Muscle layer of colon (tissue), 2 donors: ENCODE measurements at regions not wholly inside any gene's neighbourhood (a gene's known extent, or its start where the extent isn't known, plus 50 kb on each side); places are given as distances from the start of the nearest gene placed in this dataset.

Source experiments
- H3K27ac ChIP-seq: one replicate; pipeline ENCODE4 v1.7.0; 2013; ENCODE audit warnings: low read depth, mild to moderate bottlenecking, low read length, moderate library complexity
- H3K27me3 ChIP-seq, 2 donors: one replicate each; pipeline ENCODE4 v1.7.0; 2013; ENCODE audit warnings: low read length in 2 of 2, mild to moderate bottlenecking in 2 of 2; ENCODE audit not compliant: insufficient read depth in 2 of 2, control insufficient read depth in 1 of 2
- H3K36me3 ChIP-seq: one replicate; pipeline ENCODE4 v1.7.0; 2013; ENCODE audit warnings: mild to moderate bottlenecking, low read length; ENCODE audit not compliant: insufficient read depth
- H3K4me1 ChIP-seq: one replicate; pipeline ENCODE4 v1.7.0; 2013; ENCODE audit warnings: mild to moderate bottlenecking, low read length; ENCODE audit not compliant: insufficient read depth
- H3K4me3 ChIP-seq, 2 donors: one replicate each; pipeline ENCODE4 v1.7.0; 2013; ENCODE audit warnings: low read length in 2 of 2, low read depth in 1 of 2, mild to moderate bottlenecking in 1 of 2, moderate library complexity in 1 of 2
- H3K9ac ChIP-seq: one replicate; pipeline ENCODE4 v1.7.0; 2013; ENCODE audit warnings: low read length
- H3K9me3 ChIP-seq: one replicate; pipeline ENCODE4 v1.7.0; 2013; ENCODE audit warnings: mild to moderate bottlenecking, low read length
- donor health status: abdominal sarcoma.
- donor health status: Adenocarcinoma of cecum.

DNA sequence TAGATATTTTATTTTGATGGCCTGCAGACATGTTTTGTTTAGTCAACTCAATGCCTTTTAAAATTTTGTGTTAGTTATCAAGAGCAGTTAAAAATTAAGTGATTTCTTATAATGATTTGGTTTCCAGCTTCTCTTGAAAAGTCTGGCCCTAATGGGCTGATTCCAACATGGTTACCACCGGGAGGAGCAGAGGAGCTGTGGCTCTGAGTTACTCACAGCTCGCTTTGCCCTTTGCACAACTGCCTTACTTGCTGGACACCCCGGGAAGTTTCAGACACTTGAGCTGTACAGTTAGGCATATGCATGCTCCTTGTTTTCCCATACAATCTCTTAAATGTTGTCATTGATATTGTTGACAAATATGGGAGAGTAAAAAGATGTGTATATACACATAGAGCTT, 173.1 kb upstream of the MMS22L start:
- Histone ChIP-seq H3K27me3 (no peaks in the 10 kb centered on the region), H3K9me3 (no peaks in the 10 kb centered on the region), H3K4me1 (no peaks in the 10 kb centered on the region), H3K4me3 (no peak overlapping the region), H3K36me3 (no peaks in the 10 kb centered on the region), H3K9ac (no peak overlapping the region), H3K27ac (no peak overlapping the region)

DNA sequence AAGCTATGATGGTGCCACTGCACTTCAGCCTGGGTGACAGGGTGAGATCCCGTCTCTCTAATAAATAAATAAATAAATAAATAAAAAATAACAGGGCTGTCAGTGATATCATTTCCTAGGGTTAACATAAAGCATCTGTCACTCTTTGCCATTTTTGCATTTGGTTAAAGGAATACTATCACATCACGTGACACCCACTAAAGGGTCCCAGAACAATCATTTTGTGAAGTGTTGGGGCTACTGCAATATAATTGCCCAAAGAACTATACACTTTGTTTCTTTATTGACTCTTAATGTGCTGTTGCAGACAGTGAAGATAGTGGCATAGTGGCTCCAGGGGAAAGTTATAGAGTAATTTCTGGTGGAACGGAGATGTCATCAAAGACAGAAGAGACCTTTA, 176.5 kb upstream of the MMS22L start:
- H3K9me3 ChIP-seq = no peaks in the 10 kb centered on the region
- no peaks in the 10 kb centered on the region for H3K27me3 ChIP-seq
- H3K36me3 ChIP-seq = no peaks in the 10 kb centered on the region
- H3K27ac ChIP-seq = no peak overlapping the region
- H3K4me1 ChIP-seq = no peaks in the 10 kb centered on the region
- no peak overlapping the region for H3K9ac ChIP-seq
- H3K4me3 ChIP-seq = no peak overlapping the region

DNA sequence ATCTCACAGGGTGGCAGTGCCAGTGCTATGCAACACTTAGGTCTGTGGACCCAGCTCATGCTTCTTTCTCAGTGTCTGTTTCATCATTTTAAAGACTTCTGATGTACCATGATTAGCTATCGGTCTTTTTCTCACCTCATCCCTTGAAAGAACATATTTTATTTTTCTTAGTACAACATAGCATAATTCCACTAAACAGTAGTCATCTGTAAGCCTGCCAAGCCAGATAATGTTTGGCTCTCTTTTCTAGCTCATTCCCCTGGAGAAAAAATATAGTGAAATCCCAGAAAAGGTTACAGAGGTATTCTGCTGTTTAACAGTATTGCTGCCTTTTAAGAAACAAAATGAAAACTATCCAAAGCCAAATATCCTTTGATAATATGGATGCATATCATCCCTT, 177.0 kb upstream of the MMS22L start:
- H3K4me3 ChIP-seq = no peak overlapping the region
- H3K27me3 ChIP-seq = no peaks in the 10 kb centered on the region
- H3K27ac ChIP-seq = no peak overlapping the region
- no peaks in the 10 kb centered on the region for H3K9me3 ChIP-seq
- no peaks in the 10 kb centered on the region for H3K4me1 ChIP-seq
- no peak overlapping the region for H3K9ac ChIP-seq
- no peaks in the 10 kb centered on the region for H3K36me3 ChIP-seq

DNA sequence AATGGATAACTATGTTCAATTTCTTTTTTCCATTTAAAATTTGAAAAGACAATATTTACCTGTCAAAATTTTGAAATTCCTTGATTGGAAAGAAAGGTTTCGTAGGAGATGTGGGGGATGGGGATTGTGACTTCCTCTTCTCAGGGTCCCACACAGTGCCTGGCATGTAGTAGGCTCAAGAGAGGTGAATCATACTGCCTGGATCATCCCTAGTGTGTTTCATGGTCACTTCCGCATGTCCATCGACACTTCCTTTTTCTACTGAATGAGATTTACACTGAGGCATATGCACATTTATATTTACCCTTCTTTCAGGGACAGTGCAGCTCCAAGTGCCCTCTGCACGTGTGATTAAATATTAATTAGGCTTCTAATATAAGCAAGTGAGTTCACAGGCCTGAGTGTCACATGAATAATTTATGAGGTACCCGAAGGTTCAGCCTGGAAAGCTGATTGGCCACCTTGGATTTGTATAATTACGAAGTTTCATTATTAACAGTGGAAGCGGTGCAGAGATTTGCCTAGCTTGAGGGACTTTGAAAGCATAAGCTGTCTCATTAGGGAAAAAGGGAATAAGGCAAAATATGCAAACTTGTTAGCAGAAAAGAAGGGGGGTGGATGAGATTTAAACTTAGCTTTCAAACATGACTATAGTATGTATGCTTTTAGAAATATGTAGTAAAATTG, 177.5 kb upstream of the MMS22L start:
- no peaks in the 10 kb centered on the region for H3K9me3 ChIP-seq
- H3K4me3 ChIP-seq = no peak overlapping the region
- no peaks in the 10 kb centered on the region for H3K27me3 ChIP-seq
- H3K4me1 ChIP-seq = no peaks in the 10 kb centered on the region
- H3K9ac ChIP-seq = no peak overlapping the region
- H3K36me3 ChIP-seq = no peaks in the 10 kb centered on the region
- no peak overlapping the region for H3K27ac ChIP-seq

DNA sequence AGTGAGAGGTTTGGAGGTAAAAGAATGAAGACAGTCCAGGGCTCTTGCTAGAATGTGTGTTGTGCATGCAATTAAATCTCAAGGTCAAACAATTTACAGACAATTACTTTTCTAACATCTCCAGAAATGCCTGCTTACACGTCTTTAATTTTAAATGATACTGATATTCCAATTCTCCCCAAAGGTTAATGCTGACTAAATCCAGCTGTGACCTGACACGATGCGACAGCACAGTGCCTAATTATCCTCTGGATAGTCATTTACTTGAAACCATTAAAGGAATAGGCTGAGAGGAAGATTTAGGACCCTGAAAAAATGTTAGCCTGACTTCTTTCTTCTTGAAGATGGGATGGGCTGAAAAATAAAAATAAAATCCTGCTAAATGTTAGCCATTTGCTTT, 178.2 kb upstream of the MMS22L start:
- H3K4me3 ChIP-seq = no peak overlapping the region
- no peaks in the 10 kb centered on the region for H3K4me1 ChIP-seq
- H3K27ac ChIP-seq = no peak overlapping the region
- H3K27me3 ChIP-seq = no peaks in the 10 kb centered on the region
- no peak overlapping the region for H3K9ac ChIP-seq
- no peaks in the 10 kb centered on the region for H3K9me3 ChIP-seq
- H3K36me3 ChIP-seq = no peaks in the 10 kb centered on the region

DNA sequence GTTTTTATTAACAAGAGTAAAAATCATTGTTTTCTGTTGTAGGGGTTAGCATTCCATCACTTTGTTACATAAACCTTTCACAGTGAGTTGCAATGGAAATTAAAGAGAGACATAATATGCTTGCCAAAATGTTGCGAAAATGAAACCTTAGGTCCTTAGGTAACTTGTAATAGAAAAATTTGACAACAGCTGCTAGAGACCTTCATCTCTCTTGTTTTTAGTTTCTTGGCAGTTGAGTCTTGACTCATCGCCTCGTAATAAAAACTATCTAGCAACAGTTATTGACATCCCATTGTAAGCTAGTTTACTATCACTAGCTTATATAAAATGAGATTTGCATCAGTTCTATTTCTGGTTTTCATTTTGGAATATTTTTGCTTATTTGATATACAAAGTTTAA, 179.0 kb upstream of the MMS22L start:
- H3K9ac ChIP-seq = no peak overlapping the region

DNA sequence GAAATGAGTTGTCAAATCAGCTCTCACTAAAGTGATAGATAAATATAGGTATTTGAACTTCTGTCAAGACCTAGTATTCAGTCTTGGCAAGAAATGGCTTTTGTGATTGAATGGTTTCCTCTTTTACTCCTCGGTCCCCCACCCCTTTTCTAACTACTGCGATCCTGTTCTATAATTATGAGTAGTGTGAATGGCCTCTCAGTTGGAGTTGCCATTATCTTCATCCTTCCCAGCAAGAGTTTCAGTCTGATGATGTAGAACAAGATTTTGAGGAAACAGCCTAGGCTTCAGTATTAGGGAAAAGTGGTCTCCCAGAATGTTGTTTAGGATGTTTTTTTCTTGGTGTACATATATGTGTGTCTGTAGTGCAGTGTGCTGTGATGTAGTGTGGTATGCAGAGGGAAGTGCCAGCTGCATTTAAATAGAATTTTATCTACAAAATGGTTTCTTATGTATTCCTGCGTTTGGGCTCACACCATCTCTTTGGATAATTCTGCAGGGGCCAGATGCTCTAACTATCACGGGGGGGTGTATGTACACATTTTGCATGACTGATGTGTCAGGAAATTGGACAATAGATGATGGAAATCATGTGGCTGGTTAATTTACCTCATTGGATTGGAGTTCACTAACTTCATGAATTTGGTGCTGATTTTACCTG, 180.1 kb upstream of the MMS22L start:
- no peak overlapping the region for H3K9ac ChIP-seq
- H3K4me3 ChIP-seq = no peak overlapping the region

More for the DNA sequence above, 179.0 kb upstream of the MMS22L start:
- no peak overlapping the region for H3K4me3 ChIP-seq
- H3K9me3 ChIP-seq = no peaks in the 10 kb centered on the region
- no peaks in the 10 kb centered on the region for H3K27me3 ChIP-seq
- no peaks in the 10 kb centered on the region for H3K4me1 ChIP-seq
- no peak overlapping the region for H3K27ac ChIP-seq
- no peaks in the 10 kb centered on the region for H3K36me3 ChIP-seq

DNA sequence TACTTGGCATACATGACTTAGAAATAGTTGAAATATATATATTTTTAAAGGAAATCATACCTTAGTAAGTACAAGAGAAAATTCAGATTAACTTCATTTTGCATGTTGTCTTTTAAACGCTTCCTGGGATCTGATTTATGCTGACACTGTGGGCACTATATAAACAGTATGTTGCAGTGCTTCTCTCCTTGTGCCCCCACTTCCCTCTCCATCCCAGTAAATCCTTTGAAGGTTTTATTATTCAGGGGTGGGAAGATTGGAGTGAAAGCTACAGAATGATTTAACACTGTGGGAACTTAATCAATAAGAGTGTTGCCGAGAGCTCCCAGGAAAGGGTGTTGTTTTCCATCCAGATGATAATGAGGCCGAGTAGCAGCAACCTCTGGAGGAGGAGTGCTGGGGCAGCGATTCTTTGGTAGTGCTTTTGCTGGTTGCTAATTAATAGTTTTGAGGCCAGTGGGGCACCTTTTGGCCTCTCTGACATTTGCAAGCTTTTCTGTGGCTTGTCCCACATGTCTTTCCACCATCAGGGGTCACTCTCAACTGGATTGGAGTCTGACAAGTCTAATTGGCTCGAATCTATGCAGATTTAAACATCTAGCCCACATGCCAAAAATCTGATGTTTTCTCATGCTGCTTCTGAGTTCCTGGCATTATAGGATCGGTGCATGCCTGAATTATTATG, 183.0 kb upstream of the MMS22L start:
- H3K9ac ChIP-seq = no peak overlapping the region
- no peaks in the 10 kb centered on the region for H3K27me3 ChIP-seq
- no peaks in the 10 kb centered on the region for H3K9me3 ChIP-seq
- H3K4me3 ChIP-seq = no peak overlapping the region
- no peaks in the 10 kb centered on the region for H3K36me3 ChIP-seq
- no peak overlapping the region for H3K27ac ChIP-seq
- H3K4me1 ChIP-seq = no peaks in the 10 kb centered on the region

More for the DNA sequence above, 180.1 kb upstream of the MMS22L start:
- no peaks in the 10 kb centered on the region for H3K4me1 ChIP-seq
- H3K27me3 ChIP-seq = no peaks in the 10 kb centered on the region
- H3K27ac ChIP-seq = no peak overlapping the region
- H3K36me3 ChIP-seq = no peaks in the 10 kb centered on the region
- no peaks in the 10 kb centered on the region for H3K9me3 ChIP-seq

DNA sequence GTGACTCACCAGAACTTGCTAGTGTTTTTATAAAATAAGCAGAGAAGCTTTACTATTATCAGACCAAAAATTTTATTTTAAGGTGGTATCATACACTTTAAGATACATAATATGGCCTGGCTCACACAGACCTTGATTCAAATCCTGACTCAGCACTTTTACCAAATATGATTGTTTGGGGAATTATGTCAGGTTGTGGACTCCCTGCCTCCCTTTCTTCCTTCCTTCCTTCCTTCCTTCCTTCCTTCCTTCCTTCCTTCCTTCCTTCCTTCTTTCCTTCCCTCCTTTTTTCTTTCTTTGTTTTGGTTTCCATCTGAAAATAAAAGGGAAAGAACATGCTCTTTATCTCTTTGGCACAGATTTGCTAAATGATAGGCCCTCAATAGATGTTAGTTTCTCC, 186.0 kb upstream of the MMS22L start:
- Histone ChIP-seq H3K9me3 (no peaks in the 10 kb centered on the region), H3K27ac (no peak overlapping the region), H3K4me1 (peaks cover 5% of the 10 kb centered on the region), H3K9ac (no peak overlapping the region), H3K27me3 (no peaks in the 10 kb centered on the region), H3K4me3 (no peak overlapping the region), H3K36me3 (no peaks in the 10 kb centered on the region)

DNA sequence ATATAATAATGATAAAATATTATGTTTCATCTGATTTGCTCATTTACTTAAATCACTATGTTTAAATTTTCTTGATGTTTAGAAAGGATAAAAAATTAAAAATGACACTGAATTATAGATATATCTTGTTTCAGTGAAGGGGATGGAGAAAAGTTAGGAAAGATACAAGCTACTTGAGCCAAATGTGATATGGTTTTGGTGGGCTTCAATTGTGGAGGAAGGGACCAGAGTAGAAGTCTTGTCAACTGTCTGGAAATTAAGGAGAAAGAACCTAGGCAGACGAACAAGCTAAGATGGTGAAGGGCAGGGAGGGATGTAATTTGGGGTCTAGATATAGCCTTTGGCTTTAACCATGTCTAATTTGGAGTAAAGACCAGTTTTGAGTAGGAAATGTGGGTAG, 186.4 kb upstream of the MMS22L start:
- H3K4me1 ChIP-seq = peaks cover 5% of the 10 kb centered on the region
- H3K9me3 ChIP-seq = no peaks in the 10 kb centered on the region
- no peak overlapping the region for H3K9ac ChIP-seq
- no peaks in the 10 kb centered on the region for H3K36me3 ChIP-seq
- no peak overlapping the region for H3K27ac ChIP-seq
- no peaks in the 10 kb centered on the region for H3K27me3 ChIP-seq
- H3K4me3 ChIP-seq = no peak overlapping the region

DNA sequence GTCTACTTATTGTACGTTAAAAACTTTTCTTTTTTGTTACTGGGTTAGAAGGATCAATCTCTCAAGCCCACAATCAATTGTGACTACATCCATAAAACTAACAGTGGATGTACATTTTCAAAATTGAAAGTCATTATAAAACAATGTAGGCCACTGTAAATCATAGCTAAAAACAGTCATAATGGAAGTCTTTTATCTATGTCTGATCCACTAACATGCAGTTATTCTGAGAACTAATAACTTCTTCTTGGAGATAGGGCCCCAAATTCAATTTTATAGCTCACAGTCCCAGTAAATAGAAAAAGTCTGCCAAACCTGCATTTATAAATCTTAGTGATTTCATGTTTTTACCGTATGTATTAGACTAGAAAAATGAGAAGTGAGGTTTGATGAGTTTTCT, 187.3 kb upstream of the MMS22L start:
- Histone ChIP-seq H3K9ac (no peak overlapping the region), H3K9me3 (no peaks in the 10 kb centered on the region), H3K4me3 (no peak overlapping the region), H3K36me3 (no peaks in the 10 kb centered on the region), H3K27me3 (no peaks in the 10 kb centered on the region), H3K4me1 (peaks cover 5% of the 10 kb centered on the region), H3K27ac (no peak overlapping the region)
